Activated T-helper 2 cell treated with anti-CD3 and anti-CD28 coated beads, Interferon-gamma antibody, Interleukin-2, Interleukin-4, amounts not matched to agents 10 μg/mL and 5 μg/mL and 100 μg/mL, durations not matched to agents 14 hours and 24 hours and 36 hours (primary cell): ENCODE measurements at regions not wholly inside any gene's neighbourhood (a gene's known extent, or its start where the extent isn't known, plus 50 kb on each side); places are given as distances from the start of the nearest gene placed in this dataset.

Experiments used
- DNase-seq: peaks from one replicate; pipeline ENCODE4 v3.0.0; 2021; ENCODE audit warnings: low spot score
- H3K27ac Mint-ChIP-seq: one replicate; pipeline ENCODE4 v1.8.0; 2021; ENCODE audit warnings: mixed read lengths
- H3K27me3 Mint-ChIP-seq: one replicate; pipeline ENCODE4 v1.8.0; 2021; ENCODE audit warnings: low read depth, mixed read lengths
- H3K36me3 Mint-ChIP-seq: one replicate; pipeline ENCODE4 v1.8.0; 2021; ENCODE audit warnings: low read depth, mixed read lengths
- H3K4me1 Mint-ChIP-seq: one replicate; pipeline ENCODE4 v1.8.0; 2021; ENCODE audit warnings: low read depth, mixed read lengths
- H3K4me3 Mint-ChIP-seq: one replicate; pipeline ENCODE4 v1.8.0; 2021; ENCODE audit warnings: low read depth, mild to moderate bottlenecking, moderate library complexity, mixed read lengths
- H3K9me3 Mint-ChIP-seq: one replicate; pipeline ENCODE4 v1.8.0; 2021; ENCODE audit warnings: mixed read lengths
- intact Hi-C: fragments of 100-400 bp; cut with micrococcal nuclease; formaldehyde crosslinking; loops from one replicate; pipeline ENCODE4 v1.15.1; 2023

DNA sequence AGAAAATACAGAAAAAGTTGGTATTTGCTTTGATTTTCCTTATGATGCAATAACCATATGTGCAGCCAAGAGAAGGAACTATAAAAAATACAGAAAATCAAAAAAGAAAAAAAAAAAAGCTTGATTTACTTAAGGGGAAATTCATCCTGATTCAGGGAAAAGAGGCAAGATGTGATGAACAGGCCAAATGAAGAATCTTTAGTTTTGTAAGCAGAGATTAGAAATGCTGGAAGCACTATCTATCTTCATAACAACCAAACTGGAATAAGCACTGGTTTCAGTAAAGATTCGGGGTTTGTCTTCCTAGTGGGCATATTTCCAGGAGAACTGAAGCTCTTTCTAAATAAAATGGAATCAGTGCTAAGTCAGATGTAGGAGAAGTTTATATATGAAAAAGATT, 82.9 kb upstream of the KCNIP4 start:
- Mint-ChIP-seq H3K4me1 (no peaks in the 10 kb centered on the region), H3K36me3 (no peaks in the 10 kb centered on the region), H3K27ac (no peak overlapping the region), H3K27me3 (no peaks in the 10 kb centered on the region), H3K4me3 (no peak overlapping the region), H3K9me3 (no peaks in the 10 kb centered on the region)
- intact Hi-C loops = no loop called here
- no peak for DNase-seq

GRCh38 chr4:22030881-22031280, 82.3 kb upstream of the KCNIP4 start:
- Mint-ChIP-seq H3K9me3 (no peaks in the 10 kb centered on the region), H3K27ac (no peak overlapping the region), H3K4me1 (no peaks in the 10 kb centered on the region), H3K4me3 (no peak overlapping the region), H3K27me3 (no peaks in the 10 kb centered on the region), H3K36me3 (no peaks in the 10 kb centered on the region)
- intact Hi-C loops = no loop called here
- no peak for DNase-seq

- no peaks in the 10 kb centered on the region for H3K36me3 Mint-ChIP-seq
- H3K4me1 Mint-ChIP-seq = no peaks in the 10 kb centered on the region
- H3K27ac Mint-ChIP-seq = no peak overlapping the region
- no peak for DNase-seq
- no peak overlapping the region for H3K4me3 Mint-ChIP-seq
- intact Hi-C loops = no loop called here
- H3K9me3 Mint-ChIP-seq = no peaks in the 10 kb centered on the region
- no peaks in the 10 kb centered on the region for H3K27me3 Mint-ChIP-seq
These were observed 81.7 kb upstream of the KCNIP4 start for GRCh38 chr4:22030307-22030706.

- no peaks in the 10 kb centered on the region for H3K27me3 Mint-ChIP-seq
- H3K36me3 Mint-ChIP-seq = no peaks in the 10 kb centered on the region
- H3K4me3 Mint-ChIP-seq = no peak overlapping the region
- H3K27ac Mint-ChIP-seq = no peak overlapping the region
- intact Hi-C loops = no loop called here
- no peak for DNase-seq
- H3K4me1 Mint-ChIP-seq = no peaks in the 10 kb centered on the region
- H3K9me3 Mint-ChIP-seq = no peaks in the 10 kb centered on the region
These were observed 81.2 kb upstream of the KCNIP4 start for GRCh38 chr4:22029803-22030202.

DNA sequence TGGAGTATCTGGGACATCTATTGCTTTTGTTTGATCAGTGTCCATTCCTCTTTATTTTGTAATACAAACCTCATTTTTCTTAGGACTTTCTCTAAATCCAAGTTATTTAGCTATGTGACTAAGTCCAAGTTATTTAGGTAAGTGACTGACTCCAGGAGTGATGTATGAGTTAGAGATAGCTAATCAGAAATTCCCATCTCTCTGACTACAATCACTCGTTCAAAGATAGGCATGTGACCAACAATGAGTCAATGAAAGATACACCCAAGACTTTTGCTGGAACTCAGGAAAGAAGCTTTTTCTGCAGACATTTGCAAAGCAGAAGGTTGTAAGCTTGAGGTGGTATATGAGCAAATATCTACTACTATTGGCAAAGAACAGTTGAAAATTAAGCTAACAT, 72.5 kb upstream of the KCNIP4 start:
- H3K9me3 Mint-ChIP-seq = no peaks in the 10 kb centered on the region
- H3K36me3 Mint-ChIP-seq = no peaks in the 10 kb centered on the region
- H3K27me3 Mint-ChIP-seq = no peaks in the 10 kb centered on the region
- H3K4me3 Mint-ChIP-seq = no peak overlapping the region
- H3K4me1 Mint-ChIP-seq = no peaks in the 10 kb centered on the region
- intact Hi-C loops = no loop called here
- no peak overlapping the region for H3K27ac Mint-ChIP-seq
- no peak for DNase-seq

- no peak for DNase-seq
- Mint-ChIP-seq H3K4me1 (no peaks in the 10 kb centered on the region), H3K4me3 (no peak overlapping the region), H3K36me3 (no peaks in the 10 kb centered on the region), H3K27me3 (no peaks in the 10 kb centered on the region), H3K9me3 (no peaks in the 10 kb centered on the region), H3K27ac (no peak overlapping the region)
- intact Hi-C loops = no loop called here
These were observed 71.6 kb upstream of the KCNIP4 start for GRCh38 chr4:22020129-22020528.

GRCh38 chr4:22019676-22020075, 71.1 kb upstream of the KCNIP4 start:
- Mint-ChIP-seq H3K27ac (no peak overlapping the region), H3K4me3 (no peak overlapping the region), H3K36me3 (no peaks in the 10 kb centered on the region), H3K4me1 (no peaks in the 10 kb centered on the region), H3K9me3 (no peaks in the 10 kb centered on the region), H3K27me3 (no peaks in the 10 kb centered on the region)
- DNase-seq = no peak
- intact Hi-C loops = no loop called here

GRCh38 chr4:22014222-22014741, 65.7 kb upstream of the KCNIP4 start:
- no peak for DNase-seq
- no peaks in the 10 kb centered on the region for H3K9me3 Mint-ChIP-seq
- no peaks in the 10 kb centered on the region for H3K36me3 Mint-ChIP-seq
- no peaks in the 10 kb centered on the region for H3K27me3 Mint-ChIP-seq
- intact Hi-C loops = no loop called here
- no peak overlapping the region for H3K4me3 Mint-ChIP-seq
- H3K27ac Mint-ChIP-seq = no peak overlapping the region
- no peaks in the 10 kb centered on the region for H3K4me1 Mint-ChIP-seq

- H3K27ac Mint-ChIP-seq = no peak overlapping the region
- H3K9me3 Mint-ChIP-seq = no peaks in the 10 kb centered on the region
- no peaks in the 10 kb centered on the region for H3K4me1 Mint-ChIP-seq
- no peaks in the 10 kb centered on the region for H3K27me3 Mint-ChIP-seq
- intact Hi-C loops = no loop called here
- no peaks in the 10 kb centered on the region for H3K36me3 Mint-ChIP-seq
- DNase-seq = no peak
- H3K4me3 Mint-ChIP-seq = no peak overlapping the region
These were observed 55.3 kb upstream of the KCNIP4 start for GRCh38 chr4:22003878-22004277.
